ENCODE measurements at regions not wholly inside any gene's neighbourhood (a gene's known extent, or its start where the extent isn't known, plus 50 kb on each side); places are given as distances from the start of the nearest gene placed in this dataset.

GRCh38 chr9:1440256-1440655 is 390.1 kb downstream of the DMRT2 start:
- POLR2A ChIA-PET: no interaction called here
- DNase-seq (ENCODE audit: extremely low spot score): no peak
- no peak for TF ChIP-seq CTCF (IDR thresholded peaks at IDR 0.05; ENCODE audit: control extremely low read depth, extremely low read depth, low read depth, missing control alignments)
- CTCF ChIA-PET: no interaction called here

DNA sequence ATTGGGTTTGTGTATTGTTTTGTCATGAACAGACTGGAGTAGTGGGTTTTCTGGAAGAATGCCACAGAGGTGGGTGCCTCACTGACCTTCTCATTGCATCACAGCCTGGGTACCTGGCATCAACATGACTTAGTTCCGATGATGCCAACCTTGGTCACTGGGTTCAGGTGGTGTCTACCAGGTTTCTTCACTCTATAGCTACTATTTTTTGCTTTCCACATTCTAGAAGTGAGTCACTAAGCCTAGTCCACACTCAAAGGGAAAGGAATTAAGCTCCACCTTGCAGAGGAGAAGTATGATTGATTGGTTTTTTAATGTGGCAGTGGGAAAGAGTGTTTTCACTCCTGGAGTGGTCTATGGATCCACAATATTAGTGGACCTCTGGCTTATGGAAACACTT is 391.9 kb downstream of the DMRT2 start:
- no peak for DNase-seq (ENCODE audit: extremely low spot score)
- CTCF ChIA-PET: no interaction called here
- POLR2A ChIA-PET: no interaction called here
- TF ChIP-seq CTCF (IDR thresholded peaks at IDR 0.05; ENCODE audit: control extremely low read depth, extremely low read depth, low read depth, missing control alignments): no peak

DNA sequence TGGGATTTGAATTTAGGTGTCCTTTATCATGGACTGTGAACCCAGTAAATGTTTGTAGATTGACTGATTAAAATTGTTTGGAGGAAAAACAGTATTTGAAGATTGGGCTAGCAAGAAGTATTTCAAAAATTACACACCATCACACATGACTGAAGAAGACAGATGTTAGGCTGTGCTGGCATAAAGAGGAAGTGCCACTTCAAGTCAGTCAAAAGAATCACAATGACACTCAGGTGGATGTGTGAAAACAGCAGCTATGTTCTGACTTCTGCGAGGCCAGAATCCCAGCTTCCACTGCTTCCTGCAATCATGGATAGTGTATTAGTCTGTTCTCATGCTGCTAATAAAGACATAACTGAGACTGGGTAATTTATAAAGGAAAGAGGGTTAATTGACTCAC is 393.3 kb downstream of the DMRT2 start:
- ChIA-PET POLR2A (no interaction called here), CTCF (no interaction called here)
- TF ChIP-seq CTCF (IDR thresholded peaks at IDR 0.05; ENCODE audit: control extremely low read depth, extremely low read depth, low read depth, missing control alignments): no peak
- DNase-seq (ENCODE audit: extremely low spot score): no peak

DNA sequence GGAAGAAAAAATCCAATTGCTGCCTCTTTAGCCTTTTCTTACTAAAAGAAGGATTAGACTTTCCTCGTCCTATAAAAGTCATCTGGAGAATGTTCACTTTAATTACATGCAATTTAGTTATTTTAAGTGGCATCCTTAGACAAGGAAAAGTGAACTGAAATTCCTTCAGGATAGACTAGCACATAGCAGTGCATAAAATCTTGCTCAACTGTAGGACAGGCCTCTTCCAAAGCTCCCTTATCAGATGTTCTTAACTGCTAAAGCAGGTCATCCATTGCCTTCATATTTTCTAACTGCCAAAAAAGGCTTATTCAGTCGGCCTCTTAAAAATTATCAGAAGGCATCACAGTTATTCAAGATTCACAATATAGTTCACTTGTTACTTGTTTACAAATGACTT is 396.5 kb downstream of the DMRT2 start:
- POLR2A ChIA-PET: no interaction called here
- no peak for TF ChIP-seq CTCF (IDR thresholded peaks at IDR 0.05; ENCODE audit: control extremely low read depth, extremely low read depth, low read depth, missing control alignments)
- CTCF ChIA-PET: interaction anchor here (1.1 kb wide), 1 partner anchor 14 kb away, joined by 3 read pairs; no protein-coding TSS in a partner anchor
- no peak for DNase-seq (ENCODE audit: extremely low spot score)

DNA sequence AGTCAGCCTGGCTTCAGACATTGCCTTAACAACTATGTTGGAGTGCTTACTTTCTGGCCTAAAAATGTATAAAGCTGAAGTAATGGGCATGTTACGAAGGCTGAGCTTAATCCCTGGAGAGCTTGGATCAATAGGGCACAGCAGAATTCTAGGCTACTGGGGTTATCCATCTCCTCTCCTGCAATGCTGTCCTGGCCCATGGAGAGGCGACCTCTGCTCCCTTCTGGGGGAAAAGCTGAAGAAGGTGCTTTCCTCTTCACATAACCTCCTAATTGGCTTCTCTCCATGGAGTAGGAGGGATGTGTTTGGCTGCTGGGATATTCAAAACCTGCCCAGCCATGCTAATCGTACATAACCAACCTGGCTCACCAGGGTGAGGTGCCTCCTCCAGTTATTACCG is 403.5 kb downstream of the DMRT2 start:
- TF ChIP-seq CTCF (IDR thresholded peaks at IDR 0.05; ENCODE audit: control extremely low read depth, extremely low read depth, low read depth, missing control alignments): no peak
- ChIA-PET POLR2A (no interaction called here), CTCF (interaction anchor here (0.7 to 1.8 kb wide), 3 partner anchors 17 to 505 kb away, joined by 3 to 4 read pairs (median 3); no protein-coding TSS in a partner anchor)
- DNase-seq (ENCODE audit: extremely low spot score): no peak

DNA sequence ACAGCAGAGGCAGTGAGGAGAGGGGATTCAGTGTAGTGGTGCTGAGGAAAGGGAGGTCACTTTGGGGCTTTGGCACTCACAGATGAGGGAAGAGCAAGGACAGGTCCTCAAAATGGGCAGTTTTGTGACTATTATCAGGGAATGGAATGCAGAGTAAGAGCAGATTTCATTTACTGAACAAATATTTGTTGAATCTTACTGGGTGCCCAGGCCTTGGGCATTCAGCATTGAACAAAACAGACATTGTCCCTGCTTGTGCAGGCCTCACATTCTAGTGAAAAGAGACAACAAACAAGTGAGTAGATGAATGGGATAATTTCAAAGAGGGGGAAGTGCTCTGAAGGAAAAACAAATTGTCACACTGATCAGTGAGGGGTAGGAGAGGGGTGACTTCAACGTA is 404.1 kb downstream of the DMRT2 start:
- CTCF ChIA-PET: interaction anchor here (1.8 kb wide), 1 partner anchor 41 kb away, joined by 4 read pairs; no protein-coding TSS in a partner anchor
- POLR2A ChIA-PET: no interaction called here
- DNase-seq (ENCODE audit: extremely low spot score): no peak

More for the DNA sequence above, 404.1 kb downstream of the DMRT2 start:
- TF ChIP-seq CTCF (IDR thresholded peaks at IDR 0.05; ENCODE audit: control extremely low read depth, extremely low read depth, low read depth, missing control alignments): no peak

Measured in GM10248 (cell line).